A673 (cell line): ENCODE measurements at regions not wholly inside any gene's neighbourhood (a gene's known extent, or its start where the extent isn't known, plus 50 kb on each side); places are given as distances from the start of the nearest gene placed in this dataset.

ENCODE experiments used
- CTCF ChIP-seq: fragments of 300-800, 200-600 bp; sonication (generic); conservative IDR thresholded peaks from 2 replicates; pipeline ENCODE4 v1.5.1; 2017; ENCODE audit warnings: low read depth, mild to moderate bottlenecking, antibody characterized with exemption, low read length, moderate library complexity, mixed read lengths
- EZH2 ChIP-seq: fragments of 200-600 bp; sonication (generic); IDR thresholded peaks from 2 replicates; pipeline ENCODE4 v1.6.1; 2017; ENCODE audit warnings: borderline replicate concordance, low read depth, mild to moderate bottlenecking, mixed read lengths, antibody characterized with exemption, low read length; ENCODE audit not compliant: poor library complexity, severe bottlenecking

DNA sequence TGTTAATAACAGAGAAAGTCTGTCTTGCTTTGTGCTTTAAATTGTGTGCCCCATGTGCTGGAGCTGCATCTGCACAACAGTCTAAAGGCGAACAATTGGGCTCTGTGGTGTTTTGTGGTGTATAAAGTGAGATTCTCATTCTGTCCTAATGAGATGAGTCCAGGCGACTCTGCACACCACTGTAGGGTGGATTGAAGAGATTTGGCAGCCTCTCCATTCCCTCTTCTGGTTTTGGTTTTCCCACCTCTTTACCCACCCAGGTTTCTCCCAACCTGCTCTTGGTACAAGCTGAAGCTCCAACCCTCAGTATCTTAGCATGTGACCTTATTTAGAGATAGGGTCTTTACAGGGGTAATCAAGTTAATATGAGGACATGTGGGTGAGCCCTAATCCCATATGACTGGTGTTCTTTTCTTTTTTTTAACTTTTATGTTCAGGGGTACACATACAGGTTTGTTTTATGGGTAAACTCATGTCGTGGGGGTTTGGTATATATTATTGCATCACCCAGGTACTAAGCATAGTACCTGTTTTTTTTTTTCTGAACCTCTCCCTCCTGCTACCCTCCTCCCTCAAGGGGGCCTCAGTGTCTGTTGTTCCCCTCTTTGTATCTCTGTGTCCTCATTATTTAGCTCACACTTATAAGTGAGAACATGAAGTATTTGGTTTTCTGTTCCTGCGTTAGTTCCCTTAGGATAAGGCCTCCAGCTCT lies 217.6 kb upstream of the DTNBP1 start:
- no peak for TF ChIP-seq CTCF
- TF ChIP-seq EZH2, result no peak
